GM19043 (cell line): ENCODE measurements at regions not wholly inside any gene's neighbourhood (a gene's known extent, or its start where the extent isn't known, plus 50 kb on each side); places are given as distances from the start of the nearest gene placed in this dataset.
"Not testable (repeated sequence)": the region's sequence is repeated elsewhere in the genome, so short reads cannot be mapped to it uniquely, and the experiment has no call there.

Experiments
- ATAC-seq: cut with Tn5 transposase; IDR thresholded peaks from one replicate; pipeline ENCODE4 v1.9.1; 2021; ENCODE audit warnings: low read depth; ENCODE audit not compliant: unreplicated experiment

DNA sequence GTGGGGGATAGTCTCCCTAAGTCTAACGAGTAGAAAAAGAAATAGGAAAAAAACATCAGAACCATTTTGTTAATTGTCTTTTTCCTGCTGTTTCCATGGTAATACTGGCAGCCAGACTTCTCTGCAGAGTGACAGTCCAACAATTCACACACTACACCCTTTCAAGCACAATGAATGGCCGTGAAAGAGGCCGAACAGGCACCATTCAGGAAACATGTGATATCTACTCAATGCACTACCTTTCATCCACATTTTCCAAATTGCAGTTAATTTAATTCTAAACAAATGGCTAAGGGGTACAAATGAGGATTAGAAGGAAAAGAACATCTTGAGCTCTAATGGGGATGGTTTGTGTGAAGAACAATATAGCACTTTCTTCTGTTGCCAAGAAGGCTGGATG is 358.5 kb upstream of the ANKRD30A start:
- ATAC-seq = no peak

DNA sequence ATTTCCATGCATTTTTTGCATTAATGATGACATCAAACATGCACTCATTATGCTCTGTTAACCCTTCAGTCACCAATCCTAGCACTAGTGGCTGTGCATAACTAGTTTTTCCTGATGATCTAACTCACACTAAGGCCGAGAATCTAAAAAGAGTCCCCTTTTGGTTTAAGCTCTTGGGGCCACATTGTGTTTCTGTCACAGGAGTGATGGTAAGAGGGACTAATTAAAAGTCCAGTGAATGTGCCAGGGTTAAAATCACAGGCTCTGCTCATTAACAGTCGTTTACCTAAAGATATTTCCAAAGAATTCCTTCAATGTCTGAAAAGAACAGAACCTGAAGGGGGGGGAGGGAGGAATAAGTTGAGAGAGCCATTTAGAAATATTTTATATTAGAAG is 359.0 kb upstream of the ANKRD30A start:
- no peak for ATAC-seq

DNA sequence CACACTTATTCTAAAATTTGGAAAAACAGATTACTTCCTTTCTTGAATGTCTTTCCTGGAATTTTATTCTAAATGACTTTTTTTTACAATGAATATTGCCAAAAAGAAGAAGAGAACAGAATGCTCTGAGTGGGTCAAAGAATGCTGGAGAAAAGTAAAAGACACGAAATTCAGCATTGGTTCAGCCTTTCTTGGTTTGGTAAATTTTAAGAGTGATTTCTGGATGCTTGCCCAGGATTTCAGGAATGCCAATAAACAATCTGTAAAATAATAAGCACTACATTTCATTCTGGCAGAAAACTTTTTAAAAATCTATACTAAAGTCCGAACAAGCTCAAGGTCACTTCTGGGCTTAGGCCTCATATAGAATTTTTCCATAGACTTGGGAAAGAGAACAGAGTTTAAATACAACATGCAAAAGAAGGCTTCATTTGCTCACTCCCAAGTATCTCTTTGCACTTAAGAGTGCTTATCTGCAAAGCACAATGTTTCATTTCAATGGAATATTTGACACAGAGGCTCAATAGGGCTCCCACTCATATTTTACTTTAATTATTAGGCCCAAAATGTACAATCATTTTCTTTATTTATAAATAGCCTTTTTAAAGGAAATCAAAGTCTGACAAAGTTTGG is 359.5 kb upstream of the ANKRD30A start:
- ATAC-seq = no peak

DNA sequence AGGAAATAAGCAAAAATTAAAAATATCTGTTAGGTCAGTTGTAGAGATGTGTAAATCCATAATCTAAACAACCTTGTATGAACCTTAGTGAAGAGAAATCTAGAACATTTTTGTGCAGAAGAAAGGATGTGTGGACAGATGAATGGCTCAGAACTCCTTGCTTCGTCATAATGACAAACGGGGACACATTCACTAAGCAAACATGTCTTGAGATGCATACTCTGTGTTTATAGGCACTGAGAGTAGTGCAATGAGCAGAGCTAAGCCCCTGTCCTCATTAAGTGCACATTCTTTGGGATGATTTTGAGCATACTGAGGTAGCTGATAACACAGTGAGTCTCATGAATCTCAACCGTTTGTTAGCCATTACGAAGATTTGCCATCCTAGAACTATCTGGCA is 360.6 kb upstream of the ANKRD30A start:
- ATAC-seq = no peak

DNA sequence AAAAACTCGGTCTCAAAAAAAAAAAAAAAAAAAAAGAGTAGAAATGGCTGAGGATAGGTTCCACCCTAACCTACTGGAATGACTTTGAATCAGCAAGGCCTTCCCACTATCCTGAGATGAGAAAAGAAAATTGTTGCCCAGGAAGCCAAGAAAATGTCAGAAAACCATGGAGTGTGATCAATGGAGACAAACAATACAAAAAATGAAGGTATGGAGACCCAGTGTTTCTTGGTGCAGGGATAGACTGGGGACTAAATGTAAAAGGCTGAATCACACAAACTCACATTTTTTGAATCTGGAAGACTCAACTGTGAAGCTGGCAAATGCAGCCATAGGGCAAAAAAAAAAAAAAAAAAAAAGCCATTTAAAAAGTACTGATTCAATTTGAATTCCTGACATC is 364.3 kb upstream of the ANKRD30A start:
- ATAC-seq = no peak

DNA sequence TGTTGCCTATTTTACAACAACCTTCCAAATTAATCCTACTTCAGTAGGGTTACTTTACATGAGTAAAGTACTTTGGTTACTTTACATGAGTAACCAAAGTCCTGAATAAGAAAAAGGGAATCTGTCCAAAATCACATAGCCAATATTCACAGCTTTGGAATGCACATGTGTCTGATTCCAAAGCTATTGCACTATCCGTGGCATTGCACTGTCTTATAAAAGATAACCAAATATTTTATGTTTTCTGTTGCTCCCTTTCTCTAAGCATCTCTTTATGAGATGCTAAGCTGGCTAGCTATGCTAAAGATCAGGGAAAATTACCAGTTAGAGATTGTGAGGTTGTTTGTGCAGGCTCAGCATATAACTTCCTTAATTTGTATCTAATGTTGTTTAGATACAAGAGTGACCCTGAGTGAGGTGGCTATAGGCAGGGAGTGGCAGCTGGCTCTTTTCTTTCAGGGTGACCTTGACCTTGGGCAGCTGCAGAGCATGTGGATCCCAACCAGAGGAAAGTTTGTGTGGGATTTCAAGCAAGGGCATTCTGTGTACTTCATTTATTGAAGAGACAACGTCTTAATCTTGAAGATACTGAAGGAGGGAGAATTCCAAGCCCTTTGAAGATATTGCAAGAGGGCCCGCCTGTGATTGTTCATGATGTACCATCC is 366.1 kb upstream of the ANKRD30A start:
- ATAC-seq = no peak

DNA sequence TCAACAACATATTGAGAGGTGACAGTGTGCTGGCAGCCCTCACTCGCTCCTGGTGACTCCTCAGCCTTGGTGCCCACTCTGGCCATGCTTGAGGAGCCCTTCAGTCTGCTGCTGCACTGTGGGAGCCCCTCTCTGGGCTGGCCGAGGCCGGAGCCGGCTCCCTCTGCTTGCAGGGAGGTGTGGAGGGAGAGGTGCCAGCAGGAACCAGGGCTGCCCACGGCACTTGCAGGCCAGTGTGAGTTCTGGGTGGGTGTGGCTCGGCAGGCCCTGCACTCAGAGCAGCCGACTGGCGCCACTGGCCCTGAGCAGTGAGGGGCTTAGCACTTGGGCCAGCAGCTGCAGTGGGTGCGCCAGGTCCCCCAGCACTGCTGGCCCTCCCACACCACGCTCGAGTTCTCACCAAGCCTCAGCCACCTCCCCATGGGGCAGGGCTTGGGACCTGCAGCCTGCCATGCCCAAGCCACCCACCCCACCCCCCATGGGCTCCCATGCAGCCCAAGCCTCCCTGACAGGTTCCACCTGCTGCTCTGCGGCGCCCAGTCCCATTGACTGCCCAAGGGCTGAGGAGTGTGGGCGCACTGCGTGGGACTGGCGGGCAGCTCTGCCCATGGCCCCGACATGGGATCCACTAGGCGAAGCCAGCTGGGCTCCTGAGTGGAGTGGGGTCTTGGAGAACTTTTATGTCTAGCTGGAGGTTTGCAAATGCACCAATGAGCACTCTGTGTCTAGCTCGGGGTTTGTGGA is 377.1 kb upstream of the ANKRD30A start:
- no peak for ATAC-seq

DNA sequence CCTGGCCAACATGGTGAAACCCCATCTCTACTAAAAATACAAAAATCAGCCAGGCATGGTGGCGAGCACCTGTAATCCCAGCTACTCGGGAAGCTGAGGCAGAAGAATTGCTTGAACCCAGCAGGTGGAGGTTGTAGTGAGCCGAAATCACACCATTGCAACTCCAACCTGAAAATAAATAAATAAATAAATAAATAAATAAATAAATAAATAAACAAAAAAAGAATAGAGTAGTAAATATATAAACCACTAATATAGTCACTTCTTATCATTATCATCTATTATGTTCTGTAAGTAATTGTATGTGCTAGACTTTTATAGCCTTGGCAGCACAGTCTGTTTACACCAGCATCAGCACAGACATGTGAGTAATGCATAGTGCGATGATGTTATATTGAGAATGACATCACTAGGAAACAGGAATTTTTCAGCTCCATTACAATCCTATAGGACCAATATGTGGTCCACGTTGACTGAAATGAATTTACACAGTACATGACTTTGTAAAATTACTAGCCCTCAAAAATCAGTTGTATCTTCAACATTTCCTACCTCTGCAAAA is 385.4 kb upstream of the ANKRD30A start:
- no peak for ATAC-seq

DNA sequence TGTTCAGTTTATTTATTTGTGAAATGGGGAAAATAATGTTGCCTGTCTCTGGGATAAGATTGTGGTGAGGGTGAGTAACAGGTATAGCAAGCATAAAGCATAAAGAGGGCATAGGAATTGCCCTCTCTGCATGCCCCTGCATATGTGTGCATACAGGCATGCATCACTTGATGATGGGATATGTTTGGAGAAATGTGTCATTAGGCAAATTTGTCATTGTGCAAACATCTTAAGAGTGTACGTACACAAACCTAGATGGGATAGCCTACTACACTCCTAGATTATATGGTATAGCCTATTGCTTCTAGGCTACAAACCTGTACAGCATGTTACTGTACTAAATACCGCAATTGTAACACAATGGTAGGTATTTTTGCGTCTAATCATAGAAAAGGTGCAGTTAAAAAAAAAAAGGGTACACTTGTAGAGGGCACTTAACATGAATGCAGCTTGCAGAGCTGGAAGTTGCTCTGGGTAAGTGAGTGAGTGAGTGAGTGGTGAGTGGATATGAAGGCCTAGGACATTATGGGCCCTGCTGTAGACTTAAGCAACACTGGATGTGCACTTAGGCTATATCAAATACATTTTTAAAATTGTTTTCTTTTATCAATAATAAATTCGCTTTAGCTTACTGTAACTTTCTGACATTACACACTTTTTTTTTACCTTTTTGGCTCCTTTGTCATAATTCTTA is 386.5 kb upstream of the ANKRD30A start:
- no peak for ATAC-seq

DNA sequence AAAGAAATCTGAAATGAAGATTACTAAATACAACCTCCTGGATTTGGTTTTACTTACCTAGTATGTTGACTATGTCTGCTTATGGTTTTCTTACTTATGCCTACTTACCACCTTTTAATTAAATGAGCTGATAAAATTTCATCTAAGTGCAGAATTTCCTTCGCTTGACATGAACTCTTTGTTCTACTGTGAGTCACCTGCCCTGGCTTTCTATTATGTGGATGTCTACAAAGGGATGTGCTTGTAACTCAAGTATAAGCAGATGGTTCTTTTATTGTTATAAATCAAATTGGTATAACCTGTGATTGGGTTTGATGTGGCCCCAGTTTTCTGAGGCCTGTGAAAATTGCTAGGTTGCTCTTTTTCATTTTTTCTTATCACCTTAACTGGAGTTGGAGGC is 389.1 kb upstream of the ANKRD30A start:
- no peak for ATAC-seq

DNA sequence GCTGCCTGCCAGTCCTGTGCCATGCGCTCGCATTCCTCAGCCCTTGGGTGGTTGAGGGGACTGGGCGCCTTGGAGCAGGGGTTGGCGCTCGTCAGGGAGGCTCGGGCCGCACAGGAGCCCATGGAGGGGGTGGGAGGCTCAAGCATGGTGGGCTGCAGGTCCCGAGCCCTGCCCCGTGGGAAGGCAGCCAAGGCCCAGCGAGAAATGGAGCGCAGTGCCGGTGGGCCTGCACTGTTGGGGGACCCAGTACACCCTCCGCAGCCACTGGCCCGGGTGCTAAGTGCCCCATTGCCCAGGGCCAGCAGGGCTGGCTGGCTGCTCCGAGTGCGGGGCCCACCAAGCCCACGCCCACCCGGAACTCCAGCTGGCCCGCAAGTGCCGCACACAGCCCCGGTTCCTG is 390.8 kb upstream of the ANKRD30A start:
- ATAC-seq = not testable (repeated sequence)

DNA sequence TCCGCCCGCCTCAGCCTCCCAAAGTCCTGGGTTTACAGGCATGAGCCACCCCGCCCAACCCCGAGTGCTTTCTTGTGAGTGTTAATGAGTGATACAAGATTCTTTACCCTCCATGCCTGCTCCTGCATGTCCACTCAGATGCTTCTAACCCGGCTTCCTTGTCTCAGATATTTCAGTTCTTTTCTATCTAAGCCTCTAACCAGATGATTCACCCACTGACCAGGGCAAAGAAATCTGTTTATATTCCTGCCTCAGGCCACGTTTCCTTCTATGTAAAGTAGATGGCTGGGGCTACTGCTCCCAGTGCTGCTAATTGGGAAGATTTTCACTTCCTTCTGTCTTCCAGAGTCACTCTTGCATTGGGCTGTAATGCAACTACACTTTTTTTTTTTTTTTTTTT is 395.1 kb upstream of the ANKRD30A start:
- no peak for ATAC-seq

DNA sequence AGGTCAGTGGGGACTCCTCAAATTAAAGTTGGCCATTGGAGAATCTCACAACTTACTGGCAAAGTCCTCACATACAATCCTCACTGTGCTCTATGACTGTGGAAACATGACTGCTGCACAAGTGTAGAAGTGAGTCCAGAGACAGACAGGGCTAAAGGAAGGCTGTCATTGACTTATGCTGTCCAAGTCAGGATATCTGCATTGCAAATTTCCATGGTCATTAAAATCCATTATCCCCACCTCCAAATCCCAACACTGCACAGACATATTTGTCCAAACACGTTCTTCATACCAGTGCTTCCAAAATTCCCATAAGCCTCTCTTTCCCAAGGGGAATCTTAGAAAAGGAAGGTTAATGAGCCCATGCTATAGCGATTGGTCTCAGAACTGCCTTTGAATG is 396.8 kb upstream of the ANKRD30A start:
- ATAC-seq = no peak

DNA sequence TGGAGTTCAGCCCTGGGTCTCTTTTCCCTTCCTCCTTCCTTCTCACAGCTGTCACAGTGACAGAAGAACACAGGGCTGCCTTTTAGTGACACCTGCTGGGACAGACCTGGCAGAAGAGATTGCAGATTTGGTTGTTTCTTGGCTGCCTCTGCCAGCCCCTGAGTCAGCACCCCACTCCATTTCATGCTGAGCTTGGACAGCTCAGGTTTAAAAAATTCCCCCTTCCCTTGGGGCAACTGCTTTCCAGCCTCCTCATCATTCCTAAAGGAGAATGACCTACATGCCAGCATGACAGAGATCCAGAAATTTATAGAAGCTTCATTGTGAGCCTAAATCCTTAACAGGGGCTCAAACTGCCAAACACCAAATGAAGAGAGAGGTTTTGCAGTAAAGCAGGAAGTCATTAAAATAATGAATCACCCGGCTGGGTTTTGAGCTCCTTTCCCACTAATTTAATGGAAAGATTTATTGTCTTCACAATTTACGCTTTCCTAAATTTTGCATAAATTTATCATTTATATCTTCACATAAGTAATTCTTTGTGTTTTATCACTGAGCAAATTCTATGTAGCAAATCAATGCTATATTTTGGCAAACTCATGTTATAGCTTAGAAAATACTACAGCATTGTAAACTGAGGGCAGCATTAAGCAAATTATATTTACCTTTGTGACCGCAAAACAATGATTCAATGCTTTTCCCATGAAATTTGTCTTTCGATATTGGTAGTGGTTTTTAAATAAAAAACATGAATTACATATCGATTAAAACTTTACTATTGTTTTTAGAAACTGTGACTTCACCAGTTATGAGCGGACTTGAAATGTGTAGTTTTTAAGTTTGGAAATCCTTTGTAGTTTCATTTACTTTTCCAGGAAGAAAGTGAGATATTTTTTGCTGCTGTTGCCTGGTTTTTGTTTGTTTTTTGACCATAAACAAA is 399.5 kb upstream of the ANKRD30A start:
- ATAC-seq = no peak

DNA sequence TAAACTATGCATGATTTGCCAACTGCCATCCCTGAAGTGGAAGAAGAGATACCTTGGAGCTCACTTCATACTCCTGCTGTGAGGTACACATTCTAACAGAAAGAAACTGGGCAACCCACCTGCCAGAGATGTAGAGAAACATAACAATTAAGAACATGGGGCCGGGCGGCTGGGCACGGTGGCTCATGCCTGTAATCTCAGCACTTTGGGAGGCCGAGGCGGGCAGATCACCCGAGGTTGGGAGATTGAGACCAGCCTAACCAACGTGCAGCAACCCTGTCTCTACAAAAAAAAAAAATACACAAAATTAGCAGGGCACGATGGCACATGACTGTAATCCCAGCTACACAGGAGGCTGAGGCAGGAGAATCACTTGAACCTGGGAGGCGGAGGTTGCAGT is 402.6 kb upstream of the ANKRD30A start:
- ATAC-seq = no peak

DNA sequence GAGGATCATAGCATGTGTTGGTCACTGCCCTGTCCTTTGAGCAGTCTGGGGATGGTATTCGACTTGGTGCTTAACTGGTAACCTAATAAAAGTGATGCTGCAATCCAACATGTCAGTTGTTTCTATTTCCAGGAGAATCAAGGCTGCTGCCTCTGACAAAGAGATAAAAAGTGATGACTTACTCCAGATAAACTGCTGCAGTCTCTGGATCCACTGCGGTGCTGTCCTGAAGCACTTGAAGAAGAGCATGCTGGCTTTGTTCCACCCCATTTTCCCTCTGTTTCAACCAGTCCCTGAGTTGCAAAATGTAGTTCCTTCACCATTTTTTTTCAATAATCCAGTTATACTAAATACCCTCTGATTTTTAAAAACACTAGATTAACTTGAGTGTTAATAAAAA is 403.5 kb upstream of the ANKRD30A start:
- ATAC-seq = no peak

DNA sequence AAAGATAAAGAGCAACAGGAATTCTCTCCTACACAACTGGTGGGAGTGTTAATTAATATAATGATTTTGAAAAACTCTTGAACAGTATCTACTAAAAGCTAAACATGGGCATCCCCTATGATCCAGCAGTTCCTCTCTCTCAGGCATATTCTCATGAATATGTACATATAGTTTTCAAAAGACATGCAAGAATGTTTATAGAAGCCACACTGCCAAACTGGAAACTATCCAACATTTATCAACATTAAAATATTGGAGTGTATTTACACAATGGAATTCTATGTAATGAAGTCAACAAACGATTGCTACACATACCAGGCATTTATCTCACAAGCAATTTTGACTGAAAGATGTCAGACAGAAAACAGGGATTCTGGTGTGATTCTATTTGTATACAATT is 404.5 kb upstream of the ANKRD30A start:
- no peak for ATAC-seq

DNA sequence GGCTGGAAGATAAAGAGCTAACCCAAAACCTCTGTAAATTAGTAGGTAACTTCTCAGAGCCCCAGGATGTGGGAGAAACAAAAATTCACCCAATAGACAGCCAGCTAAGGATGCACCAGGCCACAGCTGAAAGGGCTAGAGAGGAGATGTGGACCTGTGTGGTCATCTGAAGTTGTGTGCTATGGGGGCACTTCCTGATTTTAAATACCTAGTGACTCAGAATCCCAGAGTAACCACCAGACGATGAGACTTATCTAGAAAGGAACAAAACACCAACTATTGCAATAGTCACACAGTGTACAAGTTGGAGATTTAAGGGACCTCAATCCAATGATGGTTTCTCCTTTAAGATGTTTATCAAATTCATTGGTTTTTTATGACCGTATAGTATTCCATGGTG is 408.3 kb upstream of the ANKRD30A start:
- no peak for ATAC-seq

DNA sequence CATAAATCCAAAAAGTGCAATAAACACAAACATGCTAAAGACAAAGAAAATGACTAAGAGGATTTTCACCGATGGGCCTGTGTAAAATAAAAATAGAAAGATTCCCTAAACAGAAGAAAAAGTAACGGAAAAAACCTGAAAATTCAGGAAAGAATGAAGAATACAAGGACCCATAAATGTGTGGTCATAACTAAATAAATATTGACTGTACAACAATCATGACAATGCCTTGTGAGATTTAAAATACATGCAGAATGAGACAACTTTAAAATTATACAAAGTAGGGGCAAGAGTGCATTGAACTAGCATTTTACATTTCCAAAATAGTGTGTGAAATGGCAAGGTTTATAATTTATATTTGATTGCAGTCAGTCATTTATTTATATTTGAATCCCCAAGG is 409.1 kb upstream of the ANKRD30A start:
- no peak for ATAC-seq

DNA sequence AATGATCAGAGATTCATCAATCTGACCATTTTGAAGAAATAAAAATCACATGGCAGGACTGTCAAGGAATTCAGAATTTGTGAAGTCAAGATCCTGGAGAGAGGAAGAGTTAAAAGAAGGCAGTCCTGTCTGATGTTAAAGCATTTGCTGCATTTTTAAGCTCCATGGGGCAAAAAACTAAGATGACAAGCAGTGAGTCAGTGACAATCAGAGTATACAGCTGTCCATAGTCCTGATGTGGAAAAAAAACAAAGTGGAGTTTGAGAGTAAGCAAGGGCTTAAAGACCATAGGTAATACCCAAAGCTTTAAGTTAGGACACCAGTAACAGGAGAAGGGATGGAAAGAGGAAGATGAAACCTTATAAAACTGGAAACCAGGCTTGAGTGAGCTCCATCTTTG is 412.7 kb upstream of the ANKRD30A start:
- ATAC-seq = no peak
